ENCODE measurements at regions not wholly inside any gene's neighbourhood (a gene's known extent, or its start where the extent isn't known, plus 50 kb on each side); places are given as distances from the start of the nearest gene placed in this dataset.
A peak's percentile ranks its signal among the peaks of the same experiment; 100 is the strongest.
"Not testable (repeated sequence)": the region's sequence is repeated elsewhere in the genome, so short reads cannot be mapped to it uniquely, and the experiment has no call there.

DNA sequence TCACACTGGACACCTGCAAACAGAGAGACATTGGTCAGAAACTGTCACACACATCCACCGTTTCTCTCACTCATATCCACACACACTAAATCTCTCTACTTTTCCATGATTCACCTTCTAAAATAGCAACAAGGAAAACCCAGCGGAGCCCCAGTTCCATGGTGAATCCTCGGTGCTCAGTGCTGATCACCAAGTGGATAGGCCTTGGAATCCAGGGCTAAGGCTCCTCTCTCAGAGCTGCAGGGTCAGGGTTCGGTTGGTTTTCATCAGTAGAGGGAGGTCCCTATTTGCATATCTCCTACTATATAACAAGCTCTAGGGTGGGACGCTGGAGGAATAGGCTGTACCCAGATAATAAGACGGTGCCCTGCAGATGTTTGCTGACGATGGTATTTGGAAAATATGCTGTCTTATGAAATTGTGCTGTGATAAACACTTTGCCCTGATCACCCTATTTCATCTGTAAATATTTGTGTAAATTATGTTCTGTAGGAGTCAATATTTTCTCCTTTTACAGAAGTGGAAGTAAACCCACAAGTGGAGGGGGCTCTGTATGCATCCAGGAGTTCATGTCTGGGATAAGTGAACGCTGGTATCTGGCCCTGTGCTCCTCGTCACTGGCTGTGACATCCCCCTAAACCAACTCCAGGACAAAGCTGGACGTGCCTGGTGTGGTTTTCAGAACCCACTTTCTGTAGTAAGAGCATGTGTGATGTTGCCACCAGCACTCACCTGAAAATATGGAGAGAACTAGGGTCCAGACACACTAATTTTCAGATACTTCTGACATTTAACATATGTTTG is 709.2 kb downstream of the TMEM121 start:
- TF ChIP-seq CTCF (IDR thresholded peaks at IDR 0.05; ENCODE audit: low read depth, low read length, missing control alignments) = no peak
- DNase-seq (ENCODE audit: extremely low read depth, low read depth) = no peak
- H3K4me3 ChIP-seq (replicated peaks; ENCODE audit: low read depth, low read length) = no peak overlapping the region

- no peak overlapping the region for H3K4me3 ChIP-seq (replicated peaks; ENCODE audit: low read depth, low read length)
- no peak for DNase-seq (ENCODE audit: extremely low read depth, low read depth)
- TF ChIP-seq CTCF (IDR thresholded peaks at IDR 0.05; ENCODE audit: low read depth, low read length, missing control alignments) = no peak
These were observed 722.2 kb downstream of the TMEM121 start for GRCh38 chr14:106248321-106249192.

- DNase-seq (ENCODE audit: extremely low read depth, low read depth); H3K4me3 ChIP-seq (replicated peaks; ENCODE audit: low read depth, low read length): not testable (repeated sequence)
These were observed 727.6 kb downstream of the TMEM121 start for GRCh38 chr14:106253995-106254394.

DNA sequence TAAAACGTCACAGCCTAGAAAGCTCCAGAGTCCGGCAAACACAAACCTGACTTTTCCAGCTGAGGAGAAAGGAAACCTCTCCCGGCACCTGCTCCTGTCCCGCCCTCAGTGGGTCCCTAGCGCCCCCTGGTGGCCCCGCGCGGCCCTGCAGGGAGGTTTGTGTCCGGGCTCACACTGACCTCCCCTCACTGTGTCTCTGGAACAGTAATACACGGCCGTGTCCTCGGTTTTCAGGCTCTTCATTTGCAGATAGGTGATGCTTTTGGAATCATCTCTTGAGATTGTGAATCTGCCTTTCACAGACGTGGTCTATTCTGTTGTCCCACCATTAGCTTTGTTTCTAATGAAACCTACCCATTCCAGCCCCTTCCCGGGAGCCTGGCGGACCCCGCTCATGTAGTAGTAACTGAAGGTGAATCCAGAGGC is 731.2 kb downstream of the TMEM121 start:
- TF ChIP-seq CTCF (IDR thresholded peaks at IDR 0.05; ENCODE audit: low read depth, low read length, missing control alignments) = peak; percentile 34
- H3K4me3 ChIP-seq (replicated peaks; ENCODE audit: low read depth, low read length); DNase-seq (ENCODE audit: extremely low read depth, low read depth): not testable (repeated sequence)

DNA sequence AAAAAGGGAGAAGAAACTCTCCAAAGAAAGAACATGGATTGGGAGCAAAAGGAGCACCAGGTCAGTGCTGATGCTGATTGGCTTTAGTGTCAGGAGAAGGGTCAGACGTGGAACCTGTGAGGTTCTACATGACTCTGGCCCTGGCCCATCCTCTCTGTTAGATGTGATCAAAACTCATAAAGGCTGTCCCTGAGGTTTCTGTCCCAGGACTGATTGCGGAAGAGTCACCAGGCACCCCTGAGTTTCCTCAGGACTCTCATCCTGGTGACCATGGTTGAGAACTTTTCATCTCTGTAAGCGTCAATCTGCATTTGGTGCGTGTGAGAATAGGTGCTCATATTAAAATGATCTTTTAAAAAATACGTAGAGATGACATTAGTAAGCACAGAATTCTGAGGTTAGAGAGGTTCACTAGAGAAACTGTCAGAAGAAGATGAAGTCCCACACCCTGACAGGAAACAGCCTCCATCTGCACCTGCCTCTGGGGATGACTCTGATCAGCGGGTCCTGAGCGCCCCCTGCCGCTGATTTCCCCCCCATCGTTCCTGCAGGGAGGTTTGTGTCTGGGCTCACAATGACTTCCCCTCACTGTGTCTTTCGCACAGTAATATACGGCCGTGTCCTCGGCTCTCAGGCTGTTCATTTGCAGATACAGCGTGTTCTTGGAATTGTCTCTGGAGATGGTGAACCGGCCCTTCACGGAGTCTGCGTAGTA is 741.8 kb downstream of the TMEM121 start:
- DNase-seq (ENCODE audit: extremely low read depth, low read depth) = no peak
- H3K4me3 ChIP-seq (replicated peaks; ENCODE audit: low read depth, low read length) = no peak overlapping the region
- TF ChIP-seq CTCF (IDR thresholded peaks at IDR 0.05; ENCODE audit: low read depth, low read length, missing control alignments) = no peak

GRCh38 chr14:106269029-106269428 is 742.6 kb downstream of the TMEM121 start:
- no peak for TF ChIP-seq CTCF (IDR thresholded peaks at IDR 0.05; ENCODE audit: low read depth, low read length, missing control alignments)
- H3K4me3 ChIP-seq (replicated peaks; ENCODE audit: low read depth, low read length) = no peak overlapping the region
- no peak for DNase-seq (ENCODE audit: extremely low read depth, low read depth)

Measured in HFF-Myc (cell line).